OCI-LY1 (cell line): ENCODE measurements at regions not wholly inside any gene's neighbourhood (a gene's known extent, or its start where the extent isn't known, plus 50 kb on each side); places are given as distances from the start of the nearest gene placed in this dataset.
"Not testable (repeated sequence)": the region's sequence is repeated elsewhere in the genome, so short reads cannot be mapped to it uniquely, and the experiment has no call there.

Source experiments
- H2AFZ ChIP-seq: fragments of 200-600 bp; sonication (generic), shearing (Covaris generic); 2 replicates; pipeline ENCODE4 v1.6.0; 2014; ENCODE audit warnings: antibody characterized with exemption, mild to moderate bottlenecking, low read length
- H3F3A ChIP-seq: fragments of 200-600 bp; sonication (generic), shearing (Covaris generic); 2 replicates; pipeline ENCODE4 v1.6.0; 2014; ENCODE audit warnings: mild to moderate bottlenecking, antibody characterized with exemption, low read length, moderate library complexity; ENCODE audit not compliant: insufficient read depth
- H3K27ac ChIP-seq: fragments of 200-600 bp; sonication (generic); 2 replicates; pipeline ENCODE4 v1.5.1; 2014; ENCODE audit warnings: low read length, mixed run types, mild to moderate bottlenecking, low read depth; ENCODE audit not compliant: poor library complexity, severe bottlenecking
- H3K27me3 ChIP-seq: fragments of 200-600 bp; sonication (generic); 2 replicates; pipeline ENCODE4 v1.6.0; 2014; ENCODE audit warnings: antibody characterized with exemption, mild to moderate bottlenecking, low read length, moderate library complexity; ENCODE audit not compliant: insufficient read depth
- H3K36me3 ChIP-seq: fragments of 200-600 bp; sonication (generic); 2 replicates; pipeline ENCODE4 v1.6.1; 2014; ENCODE audit warnings: mild to moderate bottlenecking, antibody characterized with exemption, low read length, moderate library complexity, mixed read lengths; ENCODE audit not compliant: insufficient read depth
- H3K4me1 ChIP-seq: fragments of 200-600 bp; sonication (generic); 2 replicates; pipeline ENCODE4 v1.5.1; 2014; ENCODE audit warnings: mild to moderate bottlenecking, low read length, moderate library complexity; ENCODE audit not compliant: insufficient read depth, severe bottlenecking
- H3K4me2 ChIP-seq: fragments of 200-600 bp; sonication (generic), shearing (Covaris generic); 2 replicates; pipeline ENCODE4 v1.6.1; 2014; ENCODE audit warnings: low read length
- H3K4me3 ChIP-seq: fragments of 200-600 bp; sonication (generic); 2 replicates; pipeline ENCODE4 v1.5.1; 2014; ENCODE audit warnings: low read length, low read depth, mild to moderate bottlenecking, mixed read lengths; ENCODE audit not compliant: poor library complexity, severe bottlenecking
- H3K79me2 ChIP-seq: fragments of 200-600 bp; shearing (Covaris generic); 2 replicates; pipeline ENCODE4 v1.6.1; 2016; ENCODE audit warnings: mixed run types, low read length, mixed read lengths; ENCODE audit not compliant: insufficient read depth
- H3K9ac ChIP-seq: fragments of 200-600 bp; sonication (generic), shearing (Covaris generic); 2 replicates; pipeline ENCODE4 v1.6.1; 2014; ENCODE audit warnings: mild to moderate bottlenecking, low read length, mixed read lengths
- H3K9me2 ChIP-seq: fragments of 200-600 bp; sonication (generic), shearing (Covaris generic); 2 replicates; pipeline ENCODE4 v1.6.1; 2014; ENCODE audit warnings: low read depth, mild to moderate bottlenecking, low read length, mixed read lengths
- H3K9me3 ChIP-seq: fragments of 200-600 bp; shearing (Covaris generic); 2 replicates; pipeline ENCODE4 v1.6.1; 2014; ENCODE audit warnings: low read length, mixed read lengths
- H4K20me1 ChIP-seq: fragments of 200-600 bp; sonication (generic), shearing (Covaris generic); 2 replicates; pipeline ENCODE4 v1.6.0; 2016; ENCODE audit warnings: mild to moderate bottlenecking, low read length; ENCODE audit not compliant: insufficient read depth
- CTCF ChIP-seq: fragments of 200-600 bp; sonication (generic), shearing (Covaris generic); IDR thresholded peaks from 2 replicates; pipeline ENCODE4 v1.5.1; 2017; ENCODE audit warnings: mild to moderate bottlenecking, antibody characterized with exemption, low read length, moderate library complexity, mixed read lengths
- EZH2 ChIP-seq: fragments of 200-600 bp; sonication (generic), shearing (Covaris generic); IDR thresholded peaks from 2 replicates; pipeline ENCODE4 v1.8.0; 2017; ENCODE audit warnings: borderline replicate concordance, mixed run types, mild to moderate bottlenecking, antibody characterized with exemption, low read length, moderate library complexity, mixed read lengths

- Histone ChIP-seq H3K4me1 (no peaks in the 10 kb centered on the region), H3K4me2 (no peak overlapping the region)
- TF ChIP-seq EZH2 (no peak), CTCF (no peak)
Measured at GRCh38 chr4:158122501-158122900, 50.3 kb downstream of the GASK1B start.

GRCh38 chr4:158121161-158121579, 51.7 kb downstream of the GASK1B start:
- Histone ChIP-seq H3K27ac (no peak overlapping the region), H3K9me2 (no peaks in the 10 kb centered on the region), H3K4me1 (no peaks in the 10 kb centered on the region), H3K4me2 (no peak overlapping the region), H3K4me3 (no peak overlapping the region), H4K20me1 (no peaks in the 10 kb centered on the region), H2AFZ (no peak overlapping the region), H3K27me3 (no peaks in the 10 kb centered on the region), H3F3A (no peaks in the 10 kb centered on the region), H3K36me3 (no peaks in the 10 kb centered on the region), H3K9ac (no peak overlapping the region), H3K79me2 (no peaks in the 10 kb centered on the region), H3K9me3 (no peaks in the 10 kb centered on the region)
- TF ChIP-seq CTCF (no peak), EZH2 (no peak)

More at GRCh38 chr4:158122501-158122900, 50.3 kb downstream of the GASK1B start:
- Histone ChIP-seq H2AFZ (no peak overlapping the region), H3K27me3 (no peaks in the 10 kb centered on the region), H3F3A (no peaks in the 10 kb centered on the region), H3K9me2 (no peaks in the 10 kb centered on the region), H3K27ac (no peak overlapping the region), H3K79me2 (no peaks in the 10 kb centered on the region), H3K4me3 (no peak overlapping the region), H3K36me3 (no peaks in the 10 kb centered on the region), H3K9me3 (no peaks in the 10 kb centered on the region), H4K20me1 (no peaks in the 10 kb centered on the region), H3K9ac (no peak overlapping the region)

GRCh38 chr4:158120645-158121151, 52.1 kb downstream of the GASK1B start:
- not testable (repeated sequence) for H3K9me3 ChIP-seq, H3K4me1 ChIP-seq, H3K9me2 ChIP-seq, H3K4me3 ChIP-seq, H3K9ac ChIP-seq, H3F3A ChIP-seq, H3K79me2 ChIP-seq, H2AFZ ChIP-seq, H4K20me1 ChIP-seq, H3K4me2 ChIP-seq, H3K36me3 ChIP-seq, H3K27me3 ChIP-seq, H3K27ac ChIP-seq

- H2AFZ ChIP-seq: no peak overlapping the region
- no peak overlapping the region for H3K9ac ChIP-seq
- H3K79me2 ChIP-seq: no peaks in the 10 kb centered on the region
- no peaks in the 10 kb centered on the region for H3K9me3 ChIP-seq
- no peak overlapping the region for H3K27ac ChIP-seq
- TF ChIP-seq EZH2 (no peak), CTCF (no peak)
- no peaks in the 10 kb centered on the region for H3K36me3 ChIP-seq
- H3K9me2 ChIP-seq: no peaks in the 10 kb centered on the region
- H3K4me3 ChIP-seq: no peak overlapping the region
- no peaks in the 10 kb centered on the region for H3K4me1 ChIP-seq
- H4K20me1 ChIP-seq: no peaks in the 10 kb centered on the region
- no peaks in the 10 kb centered on the region for H3F3A ChIP-seq
- no peaks in the 10 kb centered on the region for H3K27me3 ChIP-seq
- no peak overlapping the region for H3K4me2 ChIP-seq
Measured at GRCh38 chr4:158112611-158113010, 60.2 kb downstream of the GASK1B start.
